Spleen (tissue), 7 donors: ENCODE measurements at regions not wholly inside any gene's neighbourhood (a gene's known extent, or its start where the extent isn't known, plus 50 kb on each side); places are given as distances from the start of the nearest gene placed in this dataset.

Experiments
- CTCF ChIP-seq, 11 experiments: fragments of 200-600 bp in 7 of 11; fragments of 450-650 bp in 4 of 11; sonication (generic) in 4 of 11; IDR thresholded peaks in 8 of 11; conservative IDR thresholded peaks in 3 of 11; 1 replicate in 7 of 11; 2 replicates in 4 of 11; pipeline versions ENCODE4 v1.4.0 to v1.8.0; 2016 to 2021; ENCODE audit warnings: antibody characterized with exemption in 11 of 11, inconsistent platforms in 4 of 11, mild to moderate bottlenecking in 1 of 11
- POLR2A ChIP-seq, 3 donors: fragments of 450-650 bp; IDR thresholded peaks; one replicate each; pipeline ENCODE4 v1.5.1; 2017; ENCODE audit warnings: antibody characterized with exemption in 3 of 3, mild to moderate bottlenecking in 1 of 3
- POLR2AphosphoS5 ChIP-seq, 3 donors: sonication (generic); formaldehyde crosslinking; IDR thresholded peaks; one replicate each; pipeline ENCODE4 v1.5.1; 2017; ENCODE audit warnings: antibody characterized with exemption in 3 of 3
- donor health status: DM: no; HTN: no; CAD: no; lungs with moderate emphysema.
- donor health status: DM: no; HTN: no; CAD: no.
- donor health status: DM: no; HTN: no; CAD: no.

GRCh38 chr11:128042290-128042751 is 545.0 kb downstream of the ETS1 start:
- TF ChIP-seq CTCF (IDR thresholded peaks at IDR 0.05 in 8 of 11, conservative IDR thresholded peaks at IDR 0.05 in 3 of 11) (no peak), POLR2AphosphoS5 (IDR thresholded peaks at IDR 0.05) (no peak), POLR2A (IDR thresholded peaks at IDR 0.05) (no peak)
